ENCODE measurements at regions not wholly inside any gene's neighbourhood (a gene's known extent, or its start where the extent isn't known, plus 50 kb on each side); places are given as distances from the start of the nearest gene placed in this dataset.
"Not testable (repeated sequence)": the region's sequence is repeated elsewhere in the genome, so short reads cannot be mapped to it uniquely, and the experiment has no call there.

- Histone ChIP-seq H3K4me2 (ENCODE audit: low read length) (no peak overlapping the region), H3K9ac (ENCODE audit: low read length) (no peak overlapping the region), H3K36me3 (ENCODE audit: insufficient read depth, low read length) (no peaks in the 10 kb centered on the region), H3K27ac (ENCODE audit: low read length) (no peak overlapping the region), H3F3A (ENCODE audit: insufficient read depth, low read length, poor library complexity, severe bottlenecking) (no peaks in the 10 kb centered on the region), H3K9me2 (ENCODE audit: insufficient read depth, low read length) (no peaks in the 10 kb centered on the region), H2AFZ (ENCODE audit: low read depth, low read length) (no peak overlapping the region), H3K4me3 (ENCODE audit: low read length) (no peak overlapping the region), H3K9me3 (ENCODE audit: low read length) (no peaks in the 10 kb centered on the region), H4K20me1 (ENCODE audit: insufficient read depth) (no peaks in the 10 kb centered on the region), H3K79me2 (replicated peaks; ENCODE audit: insufficient read depth, low read length) (no peaks in the 10 kb centered on the region), H3K27me3 (ENCODE audit: insufficient read depth, low read depth, low read length) (no peaks in the 10 kb centered on the region)
- TF ChIP-seq TAF1 (IDR thresholded peaks at IDR 0.05; ENCODE audit: low read depth) (no peak), RAD21 (conservative IDR thresholded peaks at IDR 0.05) (no peak), EP300 (conservative IDR thresholded peaks at IDR 0.05; ENCODE audit: poor library complexity, severe bottlenecking) (no peak), SMC3 (conservative IDR thresholded peaks at IDR 0.05; ENCODE audit: poor library complexity) (no peak), CTCF (IDR thresholded peaks at IDR 0.05; ENCODE audit: poor library complexity, severe bottlenecking) (no peak), EZH2 (IDR thresholded peaks at IDR 0.05; ENCODE audit: borderline replicate concordance, insufficient read depth, low read length, poor library complexity, severe bottlenecking) (no peak), MXI1 (conservative IDR thresholded peaks at IDR 0.05; ENCODE audit: poor library complexity, severe bottlenecking) (no peak), POLR2AphosphoS5 (IDR thresholded peaks at IDR 0.05) (no peak), REST (IDR thresholded peaks at IDR 0.05; ENCODE audit: borderline replicate concordance) (no peak)
Observed at GRCh38 chr1:29920784-29921183, 684.5 kb downstream of the PTPRU start.

- Histone ChIP-seq H4K20me1 (ENCODE audit: insufficient read depth) (no peaks in the 10 kb centered on the region), H3K9me2 (ENCODE audit: insufficient read depth, low read length) (no peaks in the 10 kb centered on the region), H3K4me3 (ENCODE audit: low read length) (no peak overlapping the region), H3K27me3 (ENCODE audit: insufficient read depth, low read depth, low read length) (no peaks in the 10 kb centered on the region), H3K36me3 (ENCODE audit: insufficient read depth, low read length) (no peaks in the 10 kb centered on the region), H3K9me3 (ENCODE audit: low read length) (no peaks in the 10 kb centered on the region), H3K79me2 (replicated peaks; ENCODE audit: insufficient read depth, low read length) (no peaks in the 10 kb centered on the region), H3F3A (ENCODE audit: insufficient read depth, low read length, poor library complexity, severe bottlenecking) (no peaks in the 10 kb centered on the region), H3K27ac (ENCODE audit: low read length) (no peak overlapping the region), H3K9ac (ENCODE audit: low read length) (no peak overlapping the region), H3K4me2 (ENCODE audit: low read length) (no peak overlapping the region), H2AFZ (ENCODE audit: low read depth, low read length) (no peak overlapping the region)
- no peak for TF ChIP-seq POLR2AphosphoS5 (IDR thresholded peaks at IDR 0.05)
- no peak for TF ChIP-seq EZH2 (IDR thresholded peaks at IDR 0.05; ENCODE audit: borderline replicate concordance, insufficient read depth, low read length, poor library complexity, severe bottlenecking)
- TF ChIP-seq CTCF (IDR thresholded peaks at IDR 0.05; ENCODE audit: poor library complexity, severe bottlenecking) = no peak
- no peak for TF ChIP-seq RAD21 (conservative IDR thresholded peaks at IDR 0.05)
- no peak for TF ChIP-seq SMC3 (conservative IDR thresholded peaks at IDR 0.05; ENCODE audit: poor library complexity)
- TF ChIP-seq REST (IDR thresholded peaks at IDR 0.05; ENCODE audit: borderline replicate concordance) = no peak
Observed at GRCh38 chr1:29920316-29920715, 684.0 kb downstream of the PTPRU start.

- not testable (repeated sequence) for H3K4me2 ChIP-seq (ENCODE audit: low read length); H3K36me3 ChIP-seq (ENCODE audit: insufficient read depth, low read length); H3K79me2 ChIP-seq (replicated peaks; ENCODE audit: insufficient read depth, low read length); H3K27ac ChIP-seq (ENCODE audit: low read length); H3K9ac ChIP-seq (ENCODE audit: low read length); H3K9me2 ChIP-seq (ENCODE audit: insufficient read depth, low read length); H2AFZ ChIP-seq (ENCODE audit: low read depth, low read length); H3K9me3 ChIP-seq (ENCODE audit: low read length); H3K4me3 ChIP-seq (ENCODE audit: low read length); H3F3A ChIP-seq (ENCODE audit: insufficient read depth, low read length, poor library complexity, severe bottlenecking); H3K27me3 ChIP-seq (ENCODE audit: insufficient read depth, low read depth, low read length); H4K20me1 ChIP-seq (ENCODE audit: insufficient read depth)
Observed at GRCh38 chr1:29919041-29919440, 682.7 kb downstream of the PTPRU start.

Measured in neural cell (in vitro differentiated cells).